Ishikawa (cell line): ENCODE measurements at regions not wholly inside any gene's neighbourhood (a gene's known extent, or its start where the extent isn't known, plus 50 kb on each side); places are given as distances from the start of the nearest gene placed in this dataset.

ENCODE experiments used
- CEBPB ChIP-seq: IDR thresholded peaks from 2 replicates; pipeline ENCODE4 v1.6.1; 2012
- EP300 ChIP-seq: IDR thresholded peaks from 2 replicates; pipeline ENCODE4 v1.6.1; 2012; ENCODE audit warnings: borderline replicate concordance
- FOXM1 ChIP-seq: IDR thresholded peaks from 2 replicates; pipeline ENCODE4 v1.6.1; 2012; ENCODE audit warnings: low read depth, borderline replicate concordance
- MAX ChIP-seq: IDR thresholded peaks from 2 replicates; pipeline ENCODE4 v1.6.1; 2012
- RAD21 ChIP-seq: IDR thresholded peaks from 2 replicates; pipeline ENCODE4 v1.6.1; 2012; ENCODE audit warnings: low read depth
- TAF1 ChIP-seq: IDR thresholded peaks from 2 replicates; pipeline ENCODE4 v1.6.1; 2012; ENCODE audit warnings: low read depth, mild to moderate bottlenecking
- YY1 ChIP-seq: IDR thresholded peaks from 2 replicates; pipeline ENCODE4 v1.6.1; 2012; ENCODE audit warnings: low read depth
- ZBTB7A ChIP-seq: IDR thresholded peaks from 2 replicates; pipeline ENCODE4 v1.6.1; 2012; ENCODE audit warnings: low read depth

DNA sequence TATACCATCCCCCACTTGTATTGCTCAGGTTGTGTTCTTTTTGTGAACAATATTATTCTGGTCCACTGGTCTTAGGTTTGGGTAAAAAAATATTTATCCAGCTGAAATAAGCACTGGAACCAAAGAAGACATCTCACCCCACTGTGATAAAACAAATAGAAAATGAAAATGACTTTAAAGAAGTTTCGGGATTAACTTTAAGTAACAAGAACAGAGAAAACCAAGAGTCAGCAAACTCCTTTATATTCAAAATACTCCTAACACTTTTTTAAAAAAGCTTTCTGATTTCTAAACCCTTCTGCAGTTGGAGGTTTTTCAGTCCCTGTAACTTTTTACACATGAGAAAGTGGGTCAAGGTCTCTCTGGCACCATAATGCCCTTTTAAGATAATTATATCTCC is 273.9 kb upstream of the CDH10 start:
- TF ChIP-seq EP300 (no peak), MAX (no peak), FOXM1 (no peak), CEBPB (no peak), YY1 (no peak), ZBTB7A (no peak), RAD21 (no peak), TAF1 (no peak)
